Heart left ventricle (tissue), 16 donors: ENCODE measurements at regions not wholly inside any gene's neighbourhood (a gene's known extent, or its start where the extent isn't known, plus 50 kb on each side); places are given as distances from the start of the nearest gene placed in this dataset.

Experiments
- ATAC-seq, 4 donors: fragments of 200-7000 bp; cut with Tn5 transposase; one replicate each; pipeline ENCODE4 v1.9.1; 2020 to 2022; ENCODE audit warnings: moderate library complexity in 4 of 4, mild to moderate bottlenecking in 3 of 4, moderate number of reproducible peaks in 1 of 4
- DNase-seq, 5 donors: peaks; one replicate each; pipeline ENCODE4 v3.0.0-alpha.2; 2020
- H3K27ac ChIP-seq, 12 donors: fragments of 200-600 bp; sonication (generic) in 4 of 12; one replicate each; pipeline versions ENCODE4 v1.5.0 to v1.8.0; 2016 to 2022; ENCODE audit warnings: mild to moderate bottlenecking in 2 of 12
- H3K27me3 ChIP-seq, 9 donors: fragments of 200-600 bp; sonication (generic) in 2 of 9; one replicate each; pipeline versions ENCODE4 v1.5.1 to v1.8.0; 2016 to 2022; ENCODE audit warnings: mild to moderate bottlenecking in 3 of 9
- H3K36me3 ChIP-seq, 9 donors: fragments of 200-600 bp; sonication (generic) in 2 of 9; one replicate each; pipeline versions ENCODE4 v1.5.0 to v1.8.0; 2018 to 2022; ENCODE audit warnings: mild to moderate bottlenecking in 2 of 9
- H3K4me1 ChIP-seq, 12 donors: fragments of 200-600 bp; sonication (generic) in 4 of 12; one replicate each; pipeline versions ENCODE4 v1.5.0 to v1.8.0; 2016 to 2022; ENCODE audit warnings: mild to moderate bottlenecking in 3 of 12
- H3K4me3 ChIP-seq, 12 donors: fragments of 200-600 bp; sonication (generic) in 4 of 12; one replicate each; pipeline versions ENCODE4 v1.5.0 to v1.8.0; 2017 to 2022; ENCODE audit warnings: mild to moderate bottlenecking in 9 of 12, moderate library complexity in 4 of 12
- H3K9me3 ChIP-seq, 12 donors: fragments of 200-600 bp; sonication (generic) in 4 of 12; one replicate each; pipeline versions ENCODE4 v1.5.0 to v1.8.0; 2016 to 2022; ENCODE audit warnings: mild to moderate bottlenecking in 1 of 12
- POLR2A ChIP-seq, 2 donors: fragments of 450-650 bp; IDR thresholded peaks; one replicate each; pipeline ENCODE4 v1.6.1; 2017; ENCODE audit warnings: antibody characterized with exemption in 2 of 2, mild to moderate bottlenecking in 2 of 2, moderate library complexity in 2 of 2
- WGBS, 4 donors: extraction: QIAGEN DNeasy Blood & Tissue Kit in 2 of 4; methylation state at CpG; one replicate each; pipeline versions ENCODE4 v1.1.5 to v1.1.7; 2013 to 2018; 5-methylcytosine and 5-hydroxymethylcytosine counted together
- intact Hi-C, 10 donors: fragments of 100-400 bp; cut with DNase I; formaldehyde crosslinking; loops; one replicate each; pipeline versions ENCODE4 v1.11.1 to v1.14.2; 2022
- TF ChIP-seq, protein P1 (sequence below), 12 donors: fragments of 200-600 bp; sonication (generic) in 4 of 12; IDR thresholded peaks; one replicate each; pipeline versions ENCODE4 v1.5.0 to v1.8.0; 2018 to 2022; ENCODE audit warnings: antibody characterized with exemption in 12 of 12, mild to moderate bottlenecking in 5 of 12
- donor health status: ischemic (EF 13 %, LVEDD 7.1; RV severe dilation, severe dysfunction).
- donor health status: healthy with polysubstance abuse.
- donor health status: DM: no; HTN: yes; CAD: no.
- donor health status: DM: no; HTN: no; CAD: no.
- donor health status: ischemic (EF 25% LVEDD 6.9; RV normal size, moderate dysfunction).
- donor health status: ischemic (EF 25% LVEDD 5.7; RV mildly dilated, moderate dysfunction).
- donor health status: healthy.
- donor health status: DM: yes; HTN: yes; CAD: no.
- donor health status: ischemic (EF 35%, LVEDD 5.7; RV mildly dilated, moderate dysfunction).
- donor health status: nonischemic (EF 11% LVEDD 7.7; RV severe dilation, severe dysfunction).
- donor health status: DM: yes; HTN: yes; CAD: no.
- donor health status: PGD.
- donor health status: ischemic (EF 29% LVEDD 5.4; RV normal size, mild dysfunction).
- donor health status: nonischemic (EF 23%, LVEDD 6.1; RV moderate dilation, normal function).

- no peaks in the 10 kb centered on the region for H3K27me3 ChIP-seq
- no peak overlapping the region for H3K27ac ChIP-seq
- TF ChIP-seq, protein P1, sequence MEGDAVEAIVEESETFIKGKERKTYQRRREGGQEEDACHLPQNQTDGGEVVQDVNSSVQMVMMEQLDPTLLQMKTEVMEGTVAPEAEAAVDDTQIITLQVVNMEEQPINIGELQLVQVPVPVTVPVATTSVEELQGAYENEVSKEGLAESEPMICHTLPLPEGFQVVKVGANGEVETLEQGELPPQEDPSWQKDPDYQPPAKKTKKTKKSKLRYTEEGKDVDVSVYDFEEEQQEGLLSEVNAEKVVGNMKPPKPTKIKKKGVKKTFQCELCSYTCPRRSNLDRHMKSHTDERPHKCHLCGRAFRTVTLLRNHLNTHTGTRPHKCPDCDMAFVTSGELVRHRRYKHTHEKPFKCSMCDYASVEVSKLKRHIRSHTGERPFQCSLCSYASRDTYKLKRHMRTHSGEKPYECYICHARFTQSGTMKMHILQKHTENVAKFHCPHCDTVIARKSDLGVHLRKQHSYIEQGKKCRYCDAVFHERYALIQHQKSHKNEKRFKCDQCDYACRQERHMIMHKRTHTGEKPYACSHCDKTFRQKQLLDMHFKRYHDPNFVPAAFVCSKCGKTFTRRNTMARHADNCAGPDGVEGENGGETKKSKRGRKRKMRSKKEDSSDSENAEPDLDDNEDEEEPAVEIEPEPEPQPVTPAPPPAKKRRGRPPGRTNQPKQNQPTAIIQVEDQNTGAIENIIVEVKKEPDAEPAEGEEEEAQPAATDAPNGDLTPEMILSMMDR (IDR thresholded peaks at IDR 0.05) = no peak
- H3K9me3 ChIP-seq = no peaks in the 10 kb centered on the region
- WGBS, 4 donors = 76 to 83% (median 79%) methylated on average over 2 of the region's 2 CpGs
- no peak for DNase-seq
- no peaks in the 10 kb centered on the region for H3K4me1 ChIP-seq
- no peak for ATAC-seq
- no peak overlapping the region for H3K4me3 ChIP-seq
- intact Hi-C loops = no loop called here
- no peaks in the 10 kb centered on the region for H3K36me3 ChIP-seq
These were observed 683.9 kb downstream of the CCSER2 start for GRCh38 chr10:85012305-85012704.

GRCh38 chr10:85026878-85027467 is 698.6 kb downstream of the CCSER2 start:
- DNase-seq = no peak
- no peak for ATAC-seq
- TF ChIP-seq, protein P1 (IDR thresholded peaks at IDR 0.05) = no peak
- TF ChIP-seq POLR2A (IDR thresholded peaks at IDR 0.05) = no peak
- no peaks in the 10 kb centered on the region for H3K27me3 ChIP-seq
- no peak overlapping the region for H3K27ac ChIP-seq
- no peaks in the 10 kb centered on the region for H3K4me1 ChIP-seq
- intact Hi-C loops = no loop called here
- peaks cover 0 to 15% (median 2%) of the 10 kb centered on the region in 12 donors for H3K9me3 ChIP-seq
- H3K36me3 ChIP-seq = no peaks in the 10 kb centered on the region
- H3K4me3 ChIP-seq = no peak overlapping the region

- no peak overlapping the region for H3K4me3 ChIP-seq
- no peaks in the 10 kb centered on the region for H3K4me1 ChIP-seq
- H3K27ac ChIP-seq = no peak overlapping the region
- TF ChIP-seq POLR2A (IDR thresholded peaks at IDR 0.05) = no peak
- TF ChIP-seq, protein P1 (IDR thresholded peaks at IDR 0.05) = no peak
- peaks cover 0 to 17% (median 1%) of the 10 kb centered on the region in 12 donors for H3K9me3 ChIP-seq
- no peak for DNase-seq
- 50 to 78% (median 68%) methylated on average over 1 of the region's 1 CpG for WGBS, 4 donors
- no peak for ATAC-seq
- H3K36me3 ChIP-seq = no peaks in the 10 kb centered on the region
- intact Hi-C loops = no loop called here
- H3K27me3 ChIP-seq = no peaks in the 10 kb centered on the region
These were observed 704.6 kb downstream of the CCSER2 start for GRCh38 chr10:85032981-85033380.

GRCh38 chr10:85036661-85037060 is 708.3 kb downstream of the CCSER2 start:
- no peak overlapping the region for H3K4me3 ChIP-seq
- intact Hi-C loops = no loop called here
- peaks cover 0 to 30% (median 4%) of the 10 kb centered on the region in 12 donors for H3K9me3 ChIP-seq
- ATAC-seq (no peak), DNase-seq (no peak)
- TF ChIP-seq, protein P1 (IDR thresholded peaks at IDR 0.05) = no peak
- no peak for TF ChIP-seq POLR2A (IDR thresholded peaks at IDR 0.05)
- H3K36me3 ChIP-seq = no peaks in the 10 kb centered on the region
- H3K27me3 ChIP-seq = peaks cover 0 to 2% (median 0%) of the 10 kb centered on the region in 9 donors
- no peak overlapping the region for H3K27ac ChIP-seq
- WGBS, 4 donors = 85 to 93% (median 88%) methylated on average over 3 of the region's 3 CpGs
- H3K4me1 ChIP-seq = no peaks in the 10 kb centered on the region
